HG03095 (cell line): ENCODE measurements at regions not wholly inside any gene's neighbourhood (a gene's known extent, or its start where the extent isn't known, plus 50 kb on each side); places are given as distances from the start of the nearest gene placed in this dataset.

ENCODE experiments used
- ATAC-seq: cut with Tn5 transposase; IDR thresholded peaks from one replicate; pipeline ENCODE4 v1.9.1; 2021; ENCODE audit warnings: moderate library complexity; ENCODE audit not compliant: unreplicated experiment

GRCh38 chr2:237213315-237214022, 127.8 kb downstream of the COPS8 start:
- no peak for ATAC-seq

GRCh38 chr2:237214030-237214675, 128.5 kb downstream of the COPS8 start:
- no peak for ATAC-seq

- ATAC-seq: no peak
Observed at GRCh38 chr2:237214963-237215362, 129.3 kb downstream of the COPS8 start.

- ATAC-seq: no peak
Observed at GRCh38 chr2:237217995-237218616, 132.4 kb downstream of the COPS8 start.

- ATAC-seq: no peak
Observed at GRCh38 chr2:237218756-237219155, 133.1 kb downstream of the COPS8 start.

GRCh38 chr2:237219826-237220225, 134.1 kb downstream of the COPS8 start:
- ATAC-seq: no peak

- no peak for ATAC-seq
Observed at GRCh38 chr2:237221443-237221842, 135.8 kb downstream of the COPS8 start.

GRCh38 chr2:237222178-237222577, 136.5 kb downstream of the COPS8 start:
- ATAC-seq: no peak

- no peak for ATAC-seq
Observed at GRCh38 chr2:237222601-237223041, 136.9 kb downstream of the COPS8 start.

GRCh38 chr2:237223201-237223861, 137.6 kb downstream of the COPS8 start:
- no peak for ATAC-seq

GRCh38 chr2:237227190-237227589, 141.5 kb downstream of the COPS8 start:
- ATAC-seq: no peak

- no peak for ATAC-seq
Observed at GRCh38 chr2:237227592-237228280, 142.0 kb downstream of the COPS8 start.

GRCh38 chr2:237228281-237228625, 142.6 kb downstream of the COPS8 start:
- ATAC-seq: no peak

- ATAC-seq: no peak
Observed at GRCh38 chr2:237229905-237230304, 144.2 kb downstream of the COPS8 start.

- no peak for ATAC-seq
Observed at GRCh38 chr2:237230355-237230754, 144.7 kb downstream of the COPS8 start.

- ATAC-seq: no peak
Observed at GRCh38 chr2:237231593-237231992, 145.9 kb downstream of the COPS8 start.

GRCh38 chr2:237232166-237232565, 146.5 kb downstream of the COPS8 start:
- no peak for ATAC-seq

- no peak for ATAC-seq
Observed at GRCh38 chr2:237234268-237234667, 148.6 kb downstream of the COPS8 start.

- ATAC-seq: no peak
Observed at GRCh38 chr2:237235383-237236095, 149.8 kb downstream of the COPS8 start.

GRCh38 chr2:237236188-237236587, 150.5 kb downstream of the COPS8 start:
- ATAC-seq: no peak
